ENCODE measurements at regions not wholly inside any gene's neighbourhood (a gene's known extent, or its start where the extent isn't known, plus 50 kb on each side); places are given as distances from the start of the nearest gene placed in this dataset.
"Not testable (repeated sequence)": the region's sequence is repeated elsewhere in the genome, so short reads cannot be mapped to it uniquely, and the experiment has no call there.

- H3K9ac ChIP-seq (ENCODE audit: low read depth, low read length): no peak overlapping the region
- H3K36me3 ChIP-seq (ENCODE audit: insufficient read depth, low read length): no peaks in the 10 kb centered on the region
- no peaks in the 10 kb centered on the region for H3K4me1 ChIP-seq (ENCODE audit: control insufficient read depth, insufficient read depth, low read length)
- no peak overlapping the region for H3K4me3 ChIP-seq (ENCODE audit: low read length)
- no peaks in the 10 kb centered on the region for H3K27me3 ChIP-seq (ENCODE audit: control insufficient read depth, insufficient read depth, low read length)
- no peaks in the 10 kb centered on the region for H3K9me3 ChIP-seq (replicated peaks; ENCODE audit: low read length)
- H3K4me2 ChIP-seq (ENCODE audit: low read length): no peak overlapping the region
Measured at GRCh38 chr4:138448169-138448568, 206.0 kb upstream of the SLC7A11 start.

- H3K9me3 ChIP-seq (replicated peaks; ENCODE audit: low read length): no peaks in the 10 kb centered on the region
- H3K4me2 ChIP-seq (ENCODE audit: low read length): no peak overlapping the region
- no peak overlapping the region for H3K4me3 ChIP-seq (ENCODE audit: low read length)
- H3K36me3 ChIP-seq (ENCODE audit: insufficient read depth, low read length): no peaks in the 10 kb centered on the region
- no peak overlapping the region for H3K9ac ChIP-seq (ENCODE audit: low read depth, low read length)
- H3K4me1 ChIP-seq (ENCODE audit: control insufficient read depth, insufficient read depth, low read length): no peaks in the 10 kb centered on the region
- no peaks in the 10 kb centered on the region for H3K27me3 ChIP-seq (ENCODE audit: control insufficient read depth, insufficient read depth, low read length)
Measured at GRCh38 chr4:138446456-138446855, 204.3 kb upstream of the SLC7A11 start.

- no peak overlapping the region for H3K4me3 ChIP-seq (ENCODE audit: low read length)
Measured at GRCh38 chr4:138445098-138445497, 202.9 kb upstream of the SLC7A11 start.

GRCh38 chr4:138444260-138444659 lies 202.1 kb upstream of the SLC7A11 start:
- no peak overlapping the region for H3K9ac ChIP-seq (ENCODE audit: low read depth, low read length)
- no peak overlapping the region for H3K4me3 ChIP-seq (ENCODE audit: low read length)
- peaks cover 1% of the 10 kb centered on the region for H3K4me1 ChIP-seq (ENCODE audit: control insufficient read depth, insufficient read depth, low read length)
- H3K4me2 ChIP-seq (ENCODE audit: low read length): no peak overlapping the region
- H3K36me3 ChIP-seq (ENCODE audit: insufficient read depth, low read length): no peaks in the 10 kb centered on the region
- H3K27me3 ChIP-seq (ENCODE audit: control insufficient read depth, insufficient read depth, low read length): no peaks in the 10 kb centered on the region
- H3K9me3 ChIP-seq (replicated peaks; ENCODE audit: low read length): no peaks in the 10 kb centered on the region

More at GRCh38 chr4:138445098-138445497, 202.9 kb upstream of the SLC7A11 start:
- no peaks in the 10 kb centered on the region for H3K36me3 ChIP-seq (ENCODE audit: insufficient read depth, low read length)
- no peaks in the 10 kb centered on the region for H3K27me3 ChIP-seq (ENCODE audit: control insufficient read depth, insufficient read depth, low read length)
- no peak overlapping the region for H3K4me2 ChIP-seq (ENCODE audit: low read length)
- no peaks in the 10 kb centered on the region for H3K4me1 ChIP-seq (ENCODE audit: control insufficient read depth, insufficient read depth, low read length)
- H3K9ac ChIP-seq (ENCODE audit: low read depth, low read length): no peak overlapping the region
- no peaks in the 10 kb centered on the region for H3K9me3 ChIP-seq (replicated peaks; ENCODE audit: low read length)

GRCh38 chr4:138439143-138439581 lies 197.0 kb upstream of the SLC7A11 start:
- no peak overlapping the region for H3K9ac ChIP-seq (ENCODE audit: low read depth, low read length)
- no peak overlapping the region for H3K4me3 ChIP-seq (ENCODE audit: low read length)
- no peaks in the 10 kb centered on the region for H3K9me3 ChIP-seq (replicated peaks; ENCODE audit: low read length)
- H3K4me2 ChIP-seq (ENCODE audit: low read length): no peak overlapping the region
- H3K36me3 ChIP-seq (ENCODE audit: insufficient read depth, low read length): no peaks in the 10 kb centered on the region
- peaks cover 9% of the 10 kb centered on the region for H3K4me1 ChIP-seq (ENCODE audit: control insufficient read depth, insufficient read depth, low read length)
- no peaks in the 10 kb centered on the region for H3K27me3 ChIP-seq (ENCODE audit: control insufficient read depth, insufficient read depth, low read length)

GRCh38 chr4:138438608-138439007 lies 196.5 kb upstream of the SLC7A11 start:
- H3K9me3 ChIP-seq (replicated peaks; ENCODE audit: low read length): no peaks in the 10 kb centered on the region

GRCh38 chr4:138437263-138437851 lies 195.2 kb upstream of the SLC7A11 start:
- Histone ChIP-seq H3K36me3 (ENCODE audit: insufficient read depth, low read length) (no peaks in the 10 kb centered on the region), H3K9ac (ENCODE audit: low read depth, low read length) (no peak overlapping the region), H3K4me1 (ENCODE audit: control insufficient read depth, insufficient read depth, low read length) (peaks cover 9% of the 10 kb centered on the region), H3K4me3 (ENCODE audit: low read length) (no peak overlapping the region), H3K4me2 (ENCODE audit: low read length) (no peak overlapping the region), H3K27me3 (ENCODE audit: control insufficient read depth, insufficient read depth, low read length) (no peaks in the 10 kb centered on the region), H3K9me3 (replicated peaks; ENCODE audit: low read length) (no peaks in the 10 kb centered on the region)

More at GRCh38 chr4:138438608-138439007, 196.5 kb upstream of the SLC7A11 start:
- H3K27me3 ChIP-seq (ENCODE audit: control insufficient read depth, insufficient read depth, low read length): no peaks in the 10 kb centered on the region
- H3K9ac ChIP-seq (ENCODE audit: low read depth, low read length): no peak overlapping the region
- no peak overlapping the region for H3K4me3 ChIP-seq (ENCODE audit: low read length)
- no peaks in the 10 kb centered on the region for H3K36me3 ChIP-seq (ENCODE audit: insufficient read depth, low read length)
- peaks cover 9% of the 10 kb centered on the region for H3K4me1 ChIP-seq (ENCODE audit: control insufficient read depth, insufficient read depth, low read length)
- no peak overlapping the region for H3K4me2 ChIP-seq (ENCODE audit: low read length)

GRCh38 chr4:138435733-138436132 lies 193.6 kb upstream of the SLC7A11 start:
- not testable (repeated sequence) for H3K4me1 ChIP-seq (ENCODE audit: control insufficient read depth, insufficient read depth, low read length); H3K4me2 ChIP-seq (ENCODE audit: low read length); H3K4me3 ChIP-seq (ENCODE audit: low read length); H3K9me3 ChIP-seq (replicated peaks; ENCODE audit: low read length); H3K36me3 ChIP-seq (ENCODE audit: insufficient read depth, low read length); H3K27me3 ChIP-seq (ENCODE audit: control insufficient read depth, insufficient read depth, low read length); H3K9ac ChIP-seq (ENCODE audit: low read depth, low read length)

GRCh38 chr4:138435046-138435445 lies 192.9 kb upstream of the SLC7A11 start:
- not testable (repeated sequence) for H3K4me2 ChIP-seq (ENCODE audit: low read length); H3K4me3 ChIP-seq (ENCODE audit: low read length); H3K9ac ChIP-seq (ENCODE audit: low read depth, low read length); H3K36me3 ChIP-seq (ENCODE audit: insufficient read depth, low read length); H3K4me1 ChIP-seq (ENCODE audit: control insufficient read depth, insufficient read depth, low read length); H3K27me3 ChIP-seq (ENCODE audit: control insufficient read depth, insufficient read depth, low read length); H3K9me3 ChIP-seq (replicated peaks; ENCODE audit: low read length)

GRCh38 chr4:138428611-138429010 lies 186.5 kb upstream of the SLC7A11 start:
- H3K9me3 ChIP-seq (replicated peaks; ENCODE audit: low read length): no peaks in the 10 kb centered on the region
- no peak overlapping the region for H3K4me2 ChIP-seq (ENCODE audit: low read length)
- H3K4me3 ChIP-seq (ENCODE audit: low read length): no peak overlapping the region
- no peaks in the 10 kb centered on the region for H3K36me3 ChIP-seq (ENCODE audit: insufficient read depth, low read length)
- H3K27me3 ChIP-seq (ENCODE audit: control insufficient read depth, insufficient read depth, low read length): no peaks in the 10 kb centered on the region
- no peak overlapping the region for H3K9ac ChIP-seq (ENCODE audit: low read depth, low read length)
- no peaks in the 10 kb centered on the region for H3K4me1 ChIP-seq (ENCODE audit: control insufficient read depth, insufficient read depth, low read length)

GRCh38 chr4:138426786-138427185 lies 184.6 kb upstream of the SLC7A11 start:
- no peak overlapping the region for H3K4me2 ChIP-seq (ENCODE audit: low read length)

GRCh38 chr4:138420471-138420870 lies 178.3 kb upstream of the SLC7A11 start:
- Histone ChIP-seq H3K4me2 (ENCODE audit: low read length) (no peak overlapping the region), H3K4me3 (ENCODE audit: low read length) (no peak overlapping the region), H3K27me3 (ENCODE audit: control insufficient read depth, insufficient read depth, low read length) (no peaks in the 10 kb centered on the region)

More at GRCh38 chr4:138426786-138427185, 184.6 kb upstream of the SLC7A11 start:
- H3K9me3 ChIP-seq (replicated peaks; ENCODE audit: low read length): no peaks in the 10 kb centered on the region
- H3K4me3 ChIP-seq (ENCODE audit: low read length): no peak overlapping the region
- no peaks in the 10 kb centered on the region for H3K4me1 ChIP-seq (ENCODE audit: control insufficient read depth, insufficient read depth, low read length)
- no peaks in the 10 kb centered on the region for H3K27me3 ChIP-seq (ENCODE audit: control insufficient read depth, insufficient read depth, low read length)
- no peaks in the 10 kb centered on the region for H3K36me3 ChIP-seq (ENCODE audit: insufficient read depth, low read length)
- H3K9ac ChIP-seq (ENCODE audit: low read depth, low read length): no peak overlapping the region

More at GRCh38 chr4:138420471-138420870, 178.3 kb upstream of the SLC7A11 start:
- Histone ChIP-seq H3K9ac (ENCODE audit: low read depth, low read length) (no peak overlapping the region), H3K4me1 (ENCODE audit: control insufficient read depth, insufficient read depth, low read length) (no peaks in the 10 kb centered on the region), H3K36me3 (ENCODE audit: insufficient read depth, low read length) (no peaks in the 10 kb centered on the region), H3K9me3 (replicated peaks; ENCODE audit: low read length) (no peaks in the 10 kb centered on the region)
